PC-9 (cell line): ENCODE measurements at regions not wholly inside any gene's neighbourhood (a gene's known extent, or its start where the extent isn't known, plus 50 kb on each side); places are given as distances from the start of the nearest gene placed in this dataset.

Experiments used
- CTCF ChIP-seq: fragments of 200-600 bp; sonication (generic); conservative IDR thresholded peaks from 2 replicates; pipeline ENCODE4 v1.6.1; 2017; ENCODE audit warnings: mixed run types, antibody characterized with exemption, mild to moderate bottlenecking, moderate library complexity
- EZH2 ChIP-seq: fragments of 200-600 bp; sonication (generic); IDR thresholded peaks from 2 replicates; pipeline ENCODE4 v1.8.0; 2017; ENCODE audit warnings: antibody characterized with exemption, low read depth

DNA sequence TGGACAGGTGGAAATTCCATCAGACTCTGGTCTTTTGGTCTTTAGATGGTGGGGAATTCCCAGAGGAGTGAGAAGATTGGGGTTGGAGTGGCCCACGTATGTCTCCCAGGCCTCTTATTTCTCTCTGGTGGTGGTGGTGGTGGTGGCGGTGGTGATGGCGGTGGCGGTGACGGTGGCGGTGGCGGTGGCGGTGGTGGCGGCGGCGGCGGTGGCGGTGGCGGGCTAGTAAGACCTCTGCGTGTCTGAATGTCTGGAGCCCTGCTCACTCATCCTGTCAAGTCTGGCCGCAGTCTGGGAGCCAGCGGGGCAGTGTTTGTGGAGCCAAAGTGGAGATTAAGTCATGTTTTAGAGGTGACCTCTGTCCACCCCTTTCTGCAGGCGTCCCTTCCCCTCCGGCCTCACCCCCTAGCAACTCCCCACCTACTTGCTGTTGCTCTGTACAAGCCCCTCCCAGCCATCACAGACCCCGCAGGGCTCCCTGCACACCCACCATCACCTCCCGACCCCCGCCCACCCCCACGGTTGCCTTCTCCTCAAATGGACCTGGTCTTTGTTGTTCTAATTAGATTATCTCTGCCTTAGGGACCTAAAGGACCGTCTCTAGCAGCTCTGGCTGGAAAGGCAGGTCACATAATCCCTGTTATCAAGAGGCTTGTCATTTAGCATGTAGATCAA is 165.0 kb upstream of the TBX20 start:
- no peak for TF ChIP-seq CTCF
- TF ChIP-seq EZH2 = no peak
